Tibial nerve (tissue), 4 donors: ENCODE measurements at regions not wholly inside any gene's neighbourhood (a gene's known extent, or its start where the extent isn't known, plus 50 kb on each side); places are given as distances from the start of the nearest gene placed in this dataset. TPM values are rescaled to one million over a fixed set of nuclear protein-coding genes. Genes with fewer than 3 reads are reported as not detected.

ENCODE experiments used
- DNase-seq, 2 donors: peaks; one replicate each; pipeline ENCODE4 v3.0.0-alpha.2; 2019; ENCODE audit warnings: low spot score in 2 of 2
- H3K27ac ChIP-seq, 4 donors: fragments of 200-600 bp; sonication (generic) in 3 of 4; one replicate each; pipeline ENCODE4 v1.5.1; 2017 to 2019; ENCODE audit warnings: mild to moderate bottlenecking in 1 of 4
- H3K27me3 ChIP-seq, 2 donors: fragments of 200-600 bp; sonication (generic) in 1 of 2; one replicate each; pipeline versions ENCODE4 v1.5.1 to v1.6.0; 2017 to 2019
- H3K36me3 ChIP-seq, 3 donors: fragments of 200-600 bp; sonication (generic); one replicate each; pipeline ENCODE4 v1.5.1; 2018 to 2019
- H3K4me1 ChIP-seq, 4 donors: fragments of 200-600 bp; sonication (generic) in 3 of 4; one replicate each; pipeline ENCODE4 v1.5.1; 2017 to 2019
- H3K4me3 ChIP-seq, 4 donors: fragments of 200-600 bp; sonication (generic) in 3 of 4; one replicate each; pipeline ENCODE4 v1.5.1; 2017 to 2019; ENCODE audit warnings: mild to moderate bottlenecking in 1 of 4, moderate library complexity in 1 of 4
- H3K9me3 ChIP-seq, 4 donors: fragments of 200-600 bp; sonication (generic) in 3 of 4; one replicate each; pipeline ENCODE4 v1.5.1; 2017 to 2019
- EP300 ChIP-seq, 2 donors: sonication (generic); formaldehyde crosslinking; IDR thresholded peaks; one replicate each; pipeline ENCODE4 v1.6.1; 2017; ENCODE audit warnings: antibody characterized with exemption in 2 of 2, mild to moderate bottlenecking in 1 of 2
- POLR2A ChIP-seq, 2 donors: fragments of 450-650 bp; IDR thresholded peaks; one replicate each; pipeline ENCODE4 v1.6.1; 2017; ENCODE audit warnings: antibody characterized with exemption in 2 of 2, mild to moderate bottlenecking in 2 of 2, moderate library complexity in 2 of 2
- WGBS, 2 donors: methylation state at CpG; one replicate each; pipeline ENCODE4 v1.1.5; 2018; 5-methylcytosine and 5-hydroxymethylcytosine counted together
- small RNA-seq: library from RNA; depleted of rRNA; stranded (forward); fragments of <200 nt; gene quantifications from one replicate; pipeline ENCODE3, GENCODE V24; 2016
- TF ChIP-seq, protein P1 (sequence below), 5 experiments: fragments of 200-600 bp in 3 of 5; fragments of 450-650 bp in 2 of 5; sonication (generic) in 3 of 5; IDR thresholded peaks; one replicate each; pipeline ENCODE4 v1.5.1; 2016 to 2019; ENCODE audit warnings: antibody characterized with exemption in 5 of 5, mild to moderate bottlenecking in 3 of 5, moderate library complexity in 2 of 5

DNA sequence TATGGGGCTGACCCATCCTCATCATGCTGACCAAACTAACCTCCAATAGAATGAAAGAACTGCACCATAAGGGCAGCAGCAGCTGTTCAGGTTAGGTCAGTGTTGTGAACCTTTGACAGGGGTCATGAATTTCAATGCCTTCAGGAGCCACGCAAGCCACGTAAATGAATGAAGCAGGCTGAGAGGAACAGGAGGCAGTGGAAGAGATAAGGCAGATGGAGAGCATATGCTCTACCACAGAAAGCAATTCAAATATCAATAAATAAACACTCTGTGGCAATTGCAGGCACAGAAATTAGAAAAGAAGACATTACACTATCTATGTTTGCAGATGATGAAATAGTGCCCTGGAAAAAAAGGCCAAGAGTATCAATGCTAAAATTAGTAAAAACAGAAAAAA is 56.3 kb downstream of the SCG2 start:
- TF ChIP-seq POLR2A (IDR thresholded peaks at IDR 0.05): no peak
- TF ChIP-seq, protein P1, sequence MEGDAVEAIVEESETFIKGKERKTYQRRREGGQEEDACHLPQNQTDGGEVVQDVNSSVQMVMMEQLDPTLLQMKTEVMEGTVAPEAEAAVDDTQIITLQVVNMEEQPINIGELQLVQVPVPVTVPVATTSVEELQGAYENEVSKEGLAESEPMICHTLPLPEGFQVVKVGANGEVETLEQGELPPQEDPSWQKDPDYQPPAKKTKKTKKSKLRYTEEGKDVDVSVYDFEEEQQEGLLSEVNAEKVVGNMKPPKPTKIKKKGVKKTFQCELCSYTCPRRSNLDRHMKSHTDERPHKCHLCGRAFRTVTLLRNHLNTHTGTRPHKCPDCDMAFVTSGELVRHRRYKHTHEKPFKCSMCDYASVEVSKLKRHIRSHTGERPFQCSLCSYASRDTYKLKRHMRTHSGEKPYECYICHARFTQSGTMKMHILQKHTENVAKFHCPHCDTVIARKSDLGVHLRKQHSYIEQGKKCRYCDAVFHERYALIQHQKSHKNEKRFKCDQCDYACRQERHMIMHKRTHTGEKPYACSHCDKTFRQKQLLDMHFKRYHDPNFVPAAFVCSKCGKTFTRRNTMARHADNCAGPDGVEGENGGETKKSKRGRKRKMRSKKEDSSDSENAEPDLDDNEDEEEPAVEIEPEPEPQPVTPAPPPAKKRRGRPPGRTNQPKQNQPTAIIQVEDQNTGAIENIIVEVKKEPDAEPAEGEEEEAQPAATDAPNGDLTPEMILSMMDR (IDR thresholded peaks at IDR 0.05): no peak
- TF ChIP-seq EP300 (IDR thresholded peaks at IDR 0.05): no peak
- H3K9me3 ChIP-seq: no peaks in the 10 kb centered on the region
- no peak overlapping the region for H3K27ac ChIP-seq
- H3K27me3 ChIP-seq: no peaks in the 10 kb centered on the region
- 41 to 63% methylated on average over 2 of the region's 2 CpGs for WGBS, 2 donors
- no peak for DNase-seq
- H3K36me3 ChIP-seq: no peaks in the 10 kb centered on the region
- peaks cover 0 to 6% (median 0%) of the 10 kb centered on the region in 4 donors for H3K4me1 ChIP-seq
- no peak overlapping the region for H3K4me3 ChIP-seq

Small RNAs in the stretch of these regions (small RNA-seq; reads per million reads assigned to genes)
- gene HIGD1AP4 (not detected), gene RN7SL807P (not detected)
